Lower leg skin (tissue), 4 donors: ENCODE measurements at regions not wholly inside any gene's neighbourhood (a gene's known extent, or its start where the extent isn't known, plus 50 kb on each side); places are given as distances from the start of the nearest gene placed in this dataset.
"Not testable (repeated sequence)": the region's sequence is repeated elsewhere in the genome, so short reads cannot be mapped to it uniquely, and the experiment has no call there.

Experiments
- DNase-seq, 2 donors: peaks; one replicate each; pipeline ENCODE4 v3.0.0-alpha.2; 2019; ENCODE audit warnings: low spot score in 2 of 2
- H3K4me3 ChIP-seq: fragments of 200-600 bp; sonication (generic); 2 replicates; pipeline ENCODE4 v1.5.1; 2017; ENCODE audit warnings: mild to moderate bottlenecking, low read depth; ENCODE audit not compliant: poor library complexity, severe bottlenecking
- POLR2A ChIP-seq, 2 donors: fragments of 450-650 bp; IDR thresholded peaks; one replicate each; pipeline ENCODE4 v1.6.1; 2016 to 2017; ENCODE audit warnings: antibody characterized with exemption in 2 of 2, mild to moderate bottlenecking in 1 of 2, moderate library complexity in 1 of 2
- WGBS, 2 donors: methylation state at CpG; one replicate each; pipeline ENCODE4 v1.1.5; 2018; 5-methylcytosine and 5-hydroxymethylcytosine counted together
- intact Hi-C: fragments of 100-400 bp; cut with DNase I; formaldehyde crosslinking; loops from one replicate; pipeline ENCODE4 v1.15.0; 2023; ENCODE audit warnings: low total_unique reads
- TF ChIP-seq, protein P1 (sequence below), 3 donors: fragments of 450-650 bp; IDR thresholded peaks; one replicate each; pipeline ENCODE4 v1.5.1; 2016; ENCODE audit warnings: antibody characterized with exemption in 3 of 3, mild to moderate bottlenecking in 3 of 3, moderate library complexity in 2 of 3

DNA sequence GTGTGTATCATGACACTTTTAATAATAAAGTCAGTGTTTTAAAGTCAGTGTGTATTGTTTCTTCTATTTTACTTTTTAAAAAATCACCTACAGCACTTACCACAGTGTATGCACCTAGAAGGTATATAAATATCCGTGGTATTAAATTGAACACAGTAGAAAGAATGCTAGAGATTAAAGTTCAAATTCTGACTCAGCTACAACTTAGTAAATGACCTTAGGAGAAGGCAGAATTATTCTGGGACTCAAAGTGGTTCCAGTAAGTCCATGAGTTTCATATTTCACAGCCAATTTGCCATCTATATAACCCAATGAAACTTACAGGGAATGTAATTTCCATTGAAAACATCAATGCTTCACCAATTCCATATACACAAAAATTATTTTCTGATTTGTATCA is 52.7 kb upstream of the MAP4 start:
- no peak for DNase-seq
- no peak overlapping the region for H3K4me3 ChIP-seq
- 82 to 85% methylated on average over 1 of the region's 1 CpG for WGBS, 2 donors
- intact Hi-C loops = loop anchor here (10.0 kb wide), 1 partner anchor 56 kb away; no protein-coding TSS in a partner anchor
- TF ChIP-seq, protein P1, sequence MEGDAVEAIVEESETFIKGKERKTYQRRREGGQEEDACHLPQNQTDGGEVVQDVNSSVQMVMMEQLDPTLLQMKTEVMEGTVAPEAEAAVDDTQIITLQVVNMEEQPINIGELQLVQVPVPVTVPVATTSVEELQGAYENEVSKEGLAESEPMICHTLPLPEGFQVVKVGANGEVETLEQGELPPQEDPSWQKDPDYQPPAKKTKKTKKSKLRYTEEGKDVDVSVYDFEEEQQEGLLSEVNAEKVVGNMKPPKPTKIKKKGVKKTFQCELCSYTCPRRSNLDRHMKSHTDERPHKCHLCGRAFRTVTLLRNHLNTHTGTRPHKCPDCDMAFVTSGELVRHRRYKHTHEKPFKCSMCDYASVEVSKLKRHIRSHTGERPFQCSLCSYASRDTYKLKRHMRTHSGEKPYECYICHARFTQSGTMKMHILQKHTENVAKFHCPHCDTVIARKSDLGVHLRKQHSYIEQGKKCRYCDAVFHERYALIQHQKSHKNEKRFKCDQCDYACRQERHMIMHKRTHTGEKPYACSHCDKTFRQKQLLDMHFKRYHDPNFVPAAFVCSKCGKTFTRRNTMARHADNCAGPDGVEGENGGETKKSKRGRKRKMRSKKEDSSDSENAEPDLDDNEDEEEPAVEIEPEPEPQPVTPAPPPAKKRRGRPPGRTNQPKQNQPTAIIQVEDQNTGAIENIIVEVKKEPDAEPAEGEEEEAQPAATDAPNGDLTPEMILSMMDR (IDR thresholded peaks at IDR 0.05) = no peak
- TF ChIP-seq POLR2A (IDR thresholded peaks at IDR 0.05) = no peak

DNA sequence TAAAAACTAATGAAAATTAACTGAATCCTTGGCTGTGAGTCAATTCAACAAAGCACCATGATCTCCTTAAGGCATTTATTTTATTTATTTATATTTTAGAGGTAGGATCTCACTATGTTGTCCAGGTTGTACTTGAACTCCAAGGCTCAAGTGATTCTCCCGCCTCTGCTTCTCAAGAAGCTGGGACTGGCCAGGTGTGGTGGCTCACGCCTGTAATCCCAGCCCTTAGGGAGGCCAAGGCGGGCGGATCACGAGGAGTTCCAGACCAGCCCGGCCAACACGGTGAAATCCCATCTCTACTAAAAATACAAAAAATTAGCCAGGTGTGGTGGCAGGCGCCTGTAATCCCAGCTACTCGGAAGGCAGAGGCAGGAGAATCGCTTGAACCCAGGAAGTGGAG is 52.1 kb upstream of the MAP4 start:
- not testable (repeated sequence) for H3K4me3 ChIP-seq, DNase-seq
- intact Hi-C loops = loop anchor here (10.0 kb wide), 1 partner anchor 56 kb away; no protein-coding TSS in a partner anchor
- 94% methylated on average over 10 of the region's 10 CpGs for WGBS, 2 donors

DNA sequence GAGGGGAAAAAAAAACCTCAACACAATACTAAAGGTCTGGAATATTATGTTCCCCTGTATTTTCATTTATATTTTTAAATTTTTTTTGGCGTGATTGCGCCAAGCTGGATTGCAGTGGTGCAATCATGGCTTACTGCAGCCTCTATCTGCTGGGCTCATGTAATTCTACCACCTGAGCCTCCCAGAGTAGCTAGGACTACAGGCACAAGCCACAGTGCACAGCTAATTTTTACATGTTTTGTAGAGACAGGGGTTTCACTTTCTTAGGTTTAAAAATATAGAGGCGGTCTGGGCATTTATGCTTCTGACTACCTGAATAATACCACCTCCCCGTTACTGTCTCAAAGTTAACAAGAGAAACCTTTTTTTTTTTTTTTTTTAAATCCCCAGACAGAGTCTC is 51.1 kb upstream of the MAP4 start:
- TF ChIP-seq, protein P1 (IDR thresholded peaks at IDR 0.05) = no peak
- no peak for TF ChIP-seq POLR2A (IDR thresholded peaks at IDR 0.05)
- 94 to 95% methylated on average over 4 of the region's 4 CpGs for WGBS, 2 donors
- intact Hi-C loops = loop anchor here (10.0 kb wide), 1 partner anchor 58 kb away; no protein-coding TSS in a partner anchor
- H3K4me3 ChIP-seq = no peak overlapping the region
- no peak for DNase-seq
